HG02678 (cell line): ENCODE measurements at regions not wholly inside any gene's neighbourhood (a gene's known extent, or its start where the extent isn't known, plus 50 kb on each side); places are given as distances from the start of the nearest gene placed in this dataset.
"Not testable (repeated sequence)": the region's sequence is repeated elsewhere in the genome, so short reads cannot be mapped to it uniquely, and the experiment has no call there.

Experiments used
- ATAC-seq: cut with Tn5 transposase; IDR thresholded peaks from one replicate; pipeline ENCODE4 v1.9.1; 2021; ENCODE audit warnings: mild to moderate bottlenecking, moderate library complexity; ENCODE audit not compliant: unreplicated experiment

DNA sequence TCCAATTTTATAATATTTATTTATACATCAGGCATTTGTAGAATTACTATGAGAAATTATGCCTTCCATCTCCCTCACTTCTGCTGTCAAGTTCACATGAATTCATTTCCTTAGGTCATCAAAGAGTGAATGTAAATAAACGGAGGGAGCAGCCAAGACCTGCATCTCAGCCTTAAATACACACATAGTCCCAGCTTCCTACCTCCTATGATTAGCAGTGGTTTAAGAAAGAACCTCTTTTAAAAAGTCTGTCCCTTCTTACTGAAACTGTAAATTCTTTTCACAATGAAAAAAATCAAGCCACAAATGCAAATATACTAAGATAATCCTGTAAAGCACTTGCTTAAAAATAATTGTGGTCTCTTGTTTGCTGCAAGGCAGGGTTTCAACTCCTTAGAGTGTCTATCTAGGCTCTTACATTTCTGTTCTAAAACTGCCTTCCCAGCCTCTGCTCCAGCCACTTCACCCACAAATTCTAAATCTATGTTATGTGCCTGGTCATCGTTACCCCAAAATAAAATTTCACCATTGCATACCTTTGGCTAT lies 532.7 kb upstream of the FSHR start:
- ATAC-seq = no peak

- ATAC-seq = no peak
These were observed 532.0 kb upstream of the FSHR start for GRCh38 chr2:49686291-49686690.

- ATAC-seq = no peak
These were observed 522.9 kb upstream of the FSHR start for GRCh38 chr2:49677227-49677626.

DNA sequence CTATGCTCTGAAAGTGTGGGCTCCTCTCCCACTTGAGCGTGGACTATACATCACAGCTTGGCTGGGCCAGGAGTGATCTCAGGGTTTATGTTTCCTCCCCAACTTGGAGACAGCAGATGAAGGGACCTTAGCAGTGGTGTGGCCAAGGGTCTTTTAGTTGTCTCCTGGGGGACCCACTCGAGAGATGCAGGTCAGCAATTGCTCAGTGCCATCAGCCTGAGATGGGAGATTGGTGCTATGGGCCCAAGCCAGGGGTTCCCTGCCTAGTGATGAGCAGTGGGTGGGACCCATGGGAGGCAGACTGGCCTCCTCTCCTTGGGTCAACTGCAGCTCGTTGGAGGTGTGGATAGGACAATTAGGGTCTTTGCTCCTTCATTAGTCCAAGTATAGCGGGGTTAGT lies 510.5 kb upstream of the FSHR start:
- no peak for ATAC-seq

GRCh38 chr2:49661809-49662208 lies 507.5 kb upstream of the FSHR start:
- ATAC-seq = no peak

- ATAC-seq = no peak
These were observed 502.5 kb upstream of the FSHR start for GRCh38 chr2:49656853-49657252.

DNA sequence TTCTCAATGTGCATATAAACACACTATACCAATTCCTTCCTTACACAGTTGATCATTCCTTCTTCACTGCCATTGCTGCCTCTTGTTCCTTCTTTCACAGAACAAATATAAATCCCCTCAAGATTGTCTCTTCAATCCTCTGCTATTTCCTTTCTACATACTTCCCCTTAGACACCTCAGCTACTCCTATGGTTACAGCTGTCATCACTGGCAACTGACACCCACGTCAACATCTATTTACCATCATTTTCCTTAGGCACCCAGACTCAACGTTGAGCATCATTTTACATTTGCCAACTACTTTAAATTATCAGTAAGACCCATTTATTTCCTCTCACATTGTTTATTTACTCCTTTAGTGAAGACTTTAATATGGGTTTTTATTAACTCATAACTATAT lies 488.8 kb upstream of the FSHR start:
- no peak for ATAC-seq

- no peak for ATAC-seq
These were observed 486.3 kb upstream of the FSHR start for GRCh38 chr2:49640630-49641029.

DNA sequence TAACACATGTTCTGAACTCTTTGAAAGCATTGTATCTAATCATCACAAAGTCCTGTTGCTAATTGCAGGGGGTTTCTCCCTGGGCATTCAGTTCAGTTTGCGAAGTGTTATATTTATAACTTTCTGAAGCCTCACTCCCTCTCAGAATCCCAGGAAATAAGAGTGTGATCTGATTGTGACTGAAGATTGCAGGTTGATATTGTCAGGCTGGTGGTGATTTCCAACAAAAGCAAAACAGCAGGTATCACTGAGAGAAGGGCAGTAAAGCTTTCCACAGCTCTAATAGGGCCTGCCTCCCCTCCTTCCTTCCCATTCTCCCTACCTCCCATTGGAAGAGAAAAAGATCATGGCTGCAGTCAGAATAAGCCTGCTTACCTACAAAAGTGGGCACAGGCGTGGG lies 466.7 kb upstream of the FSHR start:
- no peak for ATAC-seq

GRCh38 chr2:49619804-49620203 lies 465.5 kb upstream of the FSHR start:
- ATAC-seq = no peak

GRCh38 chr2:49618491-49618890 lies 464.2 kb upstream of the FSHR start:
- no peak for ATAC-seq

DNA sequence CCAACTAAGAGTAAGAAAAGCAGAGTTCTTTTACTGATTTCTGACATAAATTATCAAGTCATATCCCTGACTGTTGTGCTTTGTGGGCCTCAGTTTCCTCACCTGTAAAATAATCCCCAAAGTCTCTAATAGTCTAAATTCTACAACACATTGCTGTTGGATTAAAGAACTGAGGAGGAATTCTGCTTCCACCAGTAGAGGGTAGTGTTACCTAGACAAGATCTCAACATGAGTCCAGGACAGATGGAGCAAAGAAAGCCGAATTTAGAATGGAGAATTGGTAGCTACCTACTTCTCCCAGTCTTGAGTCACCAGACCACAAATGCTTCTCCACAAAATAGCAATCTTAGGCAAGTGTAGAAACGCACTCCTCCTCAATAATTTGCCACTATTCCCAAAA lies 462.5 kb upstream of the FSHR start:
- no peak for ATAC-seq

DNA sequence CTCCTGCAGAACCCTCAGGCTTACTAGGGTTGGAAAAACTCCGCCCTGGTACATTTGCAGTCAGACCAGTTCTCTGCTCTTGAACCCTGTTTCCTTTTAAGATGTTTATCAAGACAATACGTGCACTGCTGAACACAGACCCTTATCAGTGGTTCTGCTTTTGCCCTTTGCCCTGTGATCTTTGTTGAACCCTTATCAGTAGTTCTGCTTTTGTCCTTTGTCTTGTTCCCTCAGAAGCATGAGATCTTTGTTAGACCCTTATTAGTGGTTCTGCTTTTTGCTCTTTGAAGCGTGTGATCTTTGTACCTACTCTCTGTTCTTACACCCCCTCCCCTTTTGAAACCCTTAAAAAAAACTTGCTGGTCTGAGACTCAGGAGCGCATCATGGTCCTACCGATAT lies 457.5 kb upstream of the FSHR start:
- ATAC-seq = not testable (repeated sequence)

GRCh38 chr2:49600524-49600923 lies 446.2 kb upstream of the FSHR start:
- ATAC-seq = no peak

GRCh38 chr2:49598231-49598630 lies 443.9 kb upstream of the FSHR start:
- no peak for ATAC-seq

DNA sequence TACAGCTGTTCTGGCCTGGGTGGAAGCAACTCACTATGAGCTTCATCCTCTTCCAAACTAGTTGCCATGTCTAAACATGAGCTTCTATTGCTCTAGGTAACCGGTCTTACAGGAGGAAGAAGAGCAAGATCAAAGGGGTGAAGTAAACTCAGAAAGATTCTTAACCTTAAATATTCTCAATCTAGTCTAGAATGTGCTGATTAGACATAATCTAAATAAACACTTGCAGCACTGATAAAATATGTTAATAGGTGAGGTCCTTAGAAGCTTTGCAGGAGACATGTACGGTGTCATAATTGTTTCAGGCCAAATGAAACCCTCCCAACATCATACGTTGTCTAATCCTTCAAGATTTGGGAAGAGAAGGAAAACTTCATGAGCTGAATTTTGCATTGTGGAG lies 431.6 kb upstream of the FSHR start:
- no peak for ATAC-seq

DNA sequence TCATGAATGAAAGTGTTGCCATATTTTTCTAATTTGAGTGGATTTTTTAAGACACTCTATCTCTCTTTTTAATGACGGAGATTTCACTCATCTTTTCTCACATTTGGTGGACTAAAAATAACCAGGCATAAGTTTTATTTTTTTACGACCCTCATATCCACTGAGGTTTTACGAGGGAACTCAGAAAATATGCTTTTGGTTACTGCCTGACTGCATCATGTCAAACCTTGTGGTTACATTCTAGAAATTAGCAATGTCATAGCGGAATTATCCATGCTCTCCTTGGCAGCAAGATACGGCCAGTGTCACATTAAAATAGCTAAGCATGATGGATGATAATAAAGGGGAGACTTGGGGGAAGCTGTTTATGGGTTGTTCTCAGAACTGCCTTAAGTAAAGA lies 428.6 kb upstream of the FSHR start:
- ATAC-seq = no peak

- ATAC-seq = no peak
These were observed 422.7 kb upstream of the FSHR start for GRCh38 chr2:49577041-49577440.

GRCh38 chr2:49569176-49569575 lies 414.9 kb upstream of the FSHR start:
- ATAC-seq = no peak

DNA sequence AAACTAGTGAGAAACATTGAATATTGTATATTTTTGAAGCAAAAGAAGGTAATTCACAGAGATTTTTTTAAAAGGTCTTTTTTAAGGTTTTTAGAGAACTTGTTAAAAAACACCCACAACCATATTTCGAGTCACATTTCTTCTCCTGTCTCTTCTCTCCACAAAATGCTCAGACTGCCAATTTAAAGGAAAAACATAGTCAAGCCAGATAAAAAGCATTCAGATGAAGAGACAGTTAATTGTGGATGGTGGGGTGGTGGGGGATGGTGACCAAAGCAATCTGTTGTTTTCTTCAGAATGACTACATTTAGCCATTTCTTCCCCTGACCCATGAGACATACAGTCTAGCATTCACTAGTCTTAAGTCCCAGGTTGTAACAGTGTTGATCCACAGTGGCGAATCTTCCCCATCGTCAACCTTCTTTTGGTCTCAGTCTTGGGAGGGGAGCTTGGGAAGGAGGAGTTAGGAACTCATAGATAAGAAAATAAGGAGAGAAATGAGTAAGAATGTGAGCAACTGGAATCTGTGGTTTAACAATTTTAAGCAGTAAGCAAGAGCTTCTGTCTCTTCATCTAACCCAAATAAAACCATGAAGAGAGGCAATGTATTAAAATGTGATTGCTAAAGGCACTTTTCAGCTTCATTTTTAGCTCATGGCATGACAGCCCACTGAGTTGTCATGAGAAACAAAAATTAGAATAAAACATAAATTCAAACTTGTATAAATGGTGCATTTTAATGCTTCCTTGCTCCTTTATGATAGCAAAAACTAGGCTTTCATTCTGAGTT lies 413.7 kb upstream of the FSHR start:
- ATAC-seq = no peak

GRCh38 chr2:49567021-49567420 lies 412.7 kb upstream of the FSHR start:
- ATAC-seq = no peak

GRCh38 chr2:49553658-49554057 lies 399.3 kb upstream of the FSHR start:
- ATAC-seq = no peak

- no peak for ATAC-seq
These were observed 378.4 kb upstream of the FSHR start for GRCh38 chr2:49532702-49533101.
